Astrocyte of the cerebellum (primary cell): ENCODE measurements at regions not wholly inside any gene's neighbourhood (a gene's known extent, or its start where the extent isn't known, plus 50 kb on each side); places are given as distances from the start of the nearest gene placed in this dataset.

Experiments
- DNase-seq: peaks from one replicate; pipeline ENCODE4 v3.0.0-alpha.2; 2011; ENCODE audit warnings: low read depth
- H3K4me3 ChIP-seq: 2 replicates; pipeline ENCODE4 v1.5.1; 2011; ENCODE audit warnings: mild to moderate bottlenecking, low read depth, low read length, moderate library complexity
- in situ Hi-C: cut with HindIII; loops from 2 replicates; pipeline ENCODE4 v1.10.0; 2017; ENCODE audit warnings: low sequenced_read_pairs
- TF ChIP-seq, protein P1 (sequence below): IDR thresholded peaks from 2 replicates; pipeline ENCODE4 v1.5.1; 2012; ENCODE audit warnings: low read length, low read depth, moderate library complexity, mild to moderate bottlenecking; ENCODE audit errors: missing control alignments

DNA sequence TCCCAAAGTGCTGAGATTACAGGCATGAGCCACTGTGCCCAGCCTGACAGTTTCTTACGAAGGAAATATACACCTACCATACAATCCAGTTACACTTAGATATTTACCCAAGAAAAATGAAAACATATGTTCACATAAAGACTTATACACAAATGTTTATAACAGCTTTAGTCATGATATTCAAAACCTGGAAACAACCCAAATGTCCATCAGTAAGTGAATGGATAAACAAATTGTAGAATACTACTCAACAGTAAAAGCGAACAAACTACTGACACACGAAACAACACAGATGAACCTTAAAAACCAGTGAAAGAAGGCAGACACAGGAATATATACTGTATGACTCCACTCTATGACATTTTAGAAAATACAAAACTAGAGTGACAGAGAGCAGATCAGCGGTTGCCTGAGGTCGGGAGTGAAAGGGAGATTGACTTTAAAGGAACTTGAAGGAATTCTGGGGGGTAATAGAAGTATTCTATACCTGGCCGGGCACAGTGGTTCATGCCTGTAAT lies 83.6 kb downstream of the SPRING1 start:
- TF ChIP-seq, protein P1, sequence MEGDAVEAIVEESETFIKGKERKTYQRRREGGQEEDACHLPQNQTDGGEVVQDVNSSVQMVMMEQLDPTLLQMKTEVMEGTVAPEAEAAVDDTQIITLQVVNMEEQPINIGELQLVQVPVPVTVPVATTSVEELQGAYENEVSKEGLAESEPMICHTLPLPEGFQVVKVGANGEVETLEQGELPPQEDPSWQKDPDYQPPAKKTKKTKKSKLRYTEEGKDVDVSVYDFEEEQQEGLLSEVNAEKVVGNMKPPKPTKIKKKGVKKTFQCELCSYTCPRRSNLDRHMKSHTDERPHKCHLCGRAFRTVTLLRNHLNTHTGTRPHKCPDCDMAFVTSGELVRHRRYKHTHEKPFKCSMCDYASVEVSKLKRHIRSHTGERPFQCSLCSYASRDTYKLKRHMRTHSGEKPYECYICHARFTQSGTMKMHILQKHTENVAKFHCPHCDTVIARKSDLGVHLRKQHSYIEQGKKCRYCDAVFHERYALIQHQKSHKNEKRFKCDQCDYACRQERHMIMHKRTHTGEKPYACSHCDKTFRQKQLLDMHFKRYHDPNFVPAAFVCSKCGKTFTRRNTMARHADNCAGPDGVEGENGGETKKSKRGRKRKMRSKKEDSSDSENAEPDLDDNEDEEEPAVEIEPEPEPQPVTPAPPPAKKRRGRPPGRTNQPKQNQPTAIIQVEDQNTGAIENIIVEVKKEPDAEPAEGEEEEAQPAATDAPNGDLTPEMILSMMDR = no peak
- H3K4me3 ChIP-seq = no peak overlapping the region
- in situ Hi-C loops = loop anchor here (5.0 kb wide), 1 partner anchor 37 kb away; no protein-coding TSS in a partner anchor
- DNase-seq = no peak

DNA sequence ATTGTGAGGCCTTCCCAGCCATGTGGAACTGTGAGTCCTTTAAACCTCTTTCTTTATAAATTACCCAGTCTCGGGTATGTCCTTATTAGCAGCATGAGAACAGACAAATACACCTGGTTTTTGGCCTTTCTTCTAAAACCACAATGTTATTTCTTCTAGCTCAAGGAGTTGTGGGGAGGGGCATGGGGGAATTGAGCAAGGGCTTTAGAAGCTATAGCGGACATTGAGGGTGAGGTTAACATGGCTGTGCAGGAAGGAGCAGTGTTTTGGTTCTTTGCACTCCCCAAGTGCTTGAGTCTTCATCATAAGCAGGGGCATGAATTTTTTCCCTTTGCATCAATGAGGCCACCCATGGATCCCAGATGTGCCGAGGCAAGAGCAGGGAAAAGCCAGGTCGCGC lies 86.8 kb downstream of the SPRING1 start:
- in situ Hi-C loops = loop anchor here (5.0 kb wide), 1 partner anchor 34 kb away; no protein-coding TSS in a partner anchor
- TF ChIP-seq, protein P1 = no peak
- no peak for DNase-seq

DNA sequence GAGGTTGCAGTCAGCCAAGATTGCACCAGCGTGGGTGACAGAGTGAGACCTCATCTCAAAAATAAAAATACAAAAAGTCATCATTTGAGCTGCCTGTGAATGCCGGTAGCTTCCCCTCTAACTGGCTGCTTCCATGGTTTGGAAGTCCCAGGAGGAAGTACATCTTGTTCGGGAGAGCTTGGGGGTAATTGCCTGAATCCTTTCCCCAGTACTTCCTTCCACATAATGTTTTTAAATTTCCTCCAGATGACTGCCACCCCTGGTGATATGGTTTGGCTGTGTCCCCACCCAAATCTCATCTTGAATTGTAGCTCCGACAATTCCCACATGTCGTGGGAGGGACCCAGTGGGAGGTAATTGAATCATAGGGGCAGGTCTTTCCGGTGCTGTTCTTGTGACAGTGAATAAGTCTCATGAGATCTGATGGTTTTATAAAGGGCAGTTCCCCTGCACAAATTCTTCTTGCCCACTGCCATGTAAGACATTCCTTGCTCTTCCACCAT lies 87.2 kb downstream of the SPRING1 start:
- in situ Hi-C loops = loop anchor here (5.0 kb wide), 1 partner anchor 33 kb away; no protein-coding TSS in a partner anchor
- DNase-seq = no peak
- TF ChIP-seq, protein P1 = no peak
- no peak overlapping the region for H3K4me3 ChIP-seq

More for the DNA sequence above, 86.8 kb downstream of the SPRING1 start:
- no peak overlapping the region for H3K4me3 ChIP-seq

DNA sequence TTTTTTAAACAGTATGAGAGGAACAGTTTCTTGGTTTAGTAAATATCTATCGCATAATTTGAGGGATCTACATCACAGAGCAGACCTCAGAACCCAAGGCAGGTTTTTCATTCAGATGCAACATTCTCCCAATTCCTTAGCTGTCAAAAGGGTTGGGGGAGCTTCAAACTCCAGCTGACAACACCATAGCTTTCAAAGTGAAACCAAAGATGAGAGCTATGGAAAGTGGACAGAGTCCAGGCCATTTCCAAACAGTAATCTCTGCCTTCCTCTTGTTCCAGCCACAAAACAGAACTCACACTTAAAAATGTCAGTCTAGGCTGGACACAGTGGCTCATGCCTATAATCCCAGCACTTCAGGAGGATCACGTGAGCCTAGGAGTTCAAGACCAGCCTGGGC lies 87.8 kb downstream of the SPRING1 start:
- TF ChIP-seq, protein P1 = no peak
- no peak overlapping the region for H3K4me3 ChIP-seq
- in situ Hi-C loops = loop anchor here (5.0 kb wide), 1 partner anchor 33 kb away; no protein-coding TSS in a partner anchor
- DNase-seq = no peak

DNA sequence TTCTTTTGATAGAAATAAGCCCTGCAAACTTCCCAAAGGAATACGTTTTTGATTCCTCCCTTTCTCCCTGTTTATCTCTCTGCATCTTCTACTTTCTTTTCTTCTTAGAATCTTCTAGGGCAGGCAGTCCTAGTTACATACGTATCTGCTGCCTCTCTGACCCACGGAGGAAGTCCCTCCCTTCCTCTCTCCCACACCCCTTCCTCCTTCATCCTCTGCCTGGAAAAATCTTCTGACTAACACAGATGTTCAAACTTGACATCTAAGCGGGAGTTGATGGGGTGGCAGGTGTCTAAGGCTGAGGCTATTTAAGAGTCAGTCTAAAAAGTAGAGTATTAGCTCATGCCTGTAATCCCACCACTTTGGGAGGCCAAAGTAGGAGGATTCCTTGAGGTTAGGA lies 88.6 kb downstream of the MAP1LC3B2 start:
- in situ Hi-C loops = no loop called here
- DNase-seq = no peak
- TF ChIP-seq, protein P1 = no peak
- H3K4me3 ChIP-seq = no peak overlapping the region

DNA sequence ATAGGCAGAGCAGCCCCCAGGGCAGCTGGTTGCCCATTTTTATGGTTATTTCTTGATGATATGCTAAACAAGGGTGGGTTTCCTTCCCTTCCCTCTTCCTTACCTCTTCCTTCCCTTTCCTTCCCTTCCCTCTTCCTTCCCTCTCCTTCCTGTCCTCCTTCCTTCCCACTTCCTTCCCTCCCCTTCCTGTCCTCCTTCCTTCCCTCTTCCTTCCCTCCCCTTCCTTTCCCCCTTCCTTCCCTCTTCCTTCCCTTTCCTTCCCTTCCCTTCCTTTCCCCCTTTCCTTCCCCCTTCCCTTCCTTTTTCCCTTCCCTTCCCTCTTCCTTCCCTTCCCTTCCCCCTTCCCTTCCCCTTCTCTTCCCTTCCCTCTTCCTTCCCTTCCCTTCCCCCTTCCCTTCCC lies 87.7 kb downstream of the MAP1LC3B2 start:
- in situ Hi-C loops = no loop called here
- TF ChIP-seq, protein P1 = no peak
- no peak for DNase-seq
- H3K4me3 ChIP-seq = no peak overlapping the region
